Activated T-cell treated with anti-CD3 and anti-CD28 coated beads, Interleukin-2, amount 50 U/mL, for 72 hours (primary cell): ENCODE measurements at regions not wholly inside any gene's neighbourhood (a gene's known extent, or its start where the extent isn't known, plus 50 kb on each side); places are given as distances from the start of the nearest gene placed in this dataset.

Experiments
- ATAC-seq, 2 donors: fragments of 150-1000 bp; cut with Tn5 transposase; replicated peaks in 1 of 2; 2 replicates each; pipeline ENCODE4 v1.10.0; 2021; ENCODE audit warnings: moderate library complexity in 2 of 2, mild to moderate bottlenecking in 1 of 2
- DNase-seq, 2 donors: peaks; one replicate each; pipeline ENCODE4 v3.0.0; 2021 to 2022; ENCODE audit warnings: mixed read lengths in 1 of 2
- H3K27ac Mint-ChIP-seq: one replicate; pipeline ENCODE4 v1.8.0; 2022; ENCODE audit warnings: mild to moderate bottlenecking, moderate library complexity, mixed read lengths
- H3K27me3 Mint-ChIP-seq: one replicate; pipeline ENCODE4 v1.8.0; 2022; ENCODE audit warnings: low read depth, mixed read lengths
- H3K36me3 Mint-ChIP-seq, 2 donors: one replicate each; pipeline ENCODE4 v1.8.0; 2022; ENCODE audit warnings: mixed read lengths in 2 of 2, mild to moderate bottlenecking in 1 of 2; ENCODE audit not compliant: insufficient read depth in 2 of 2
- H3K4me1 Mint-ChIP-seq: one replicate; pipeline ENCODE4 v1.8.0; 2022; ENCODE audit warnings: low read depth, mixed read lengths
- H3K4me3 Mint-ChIP-seq, 2 donors: one replicate each; pipeline ENCODE4 v1.8.0; 2022; ENCODE audit warnings: mild to moderate bottlenecking in 2 of 2, mixed read lengths in 2 of 2, moderate library complexity in 2 of 2
- H3K9me3 Mint-ChIP-seq, 2 donors: one replicate each; pipeline ENCODE4 v1.8.0; 2022; ENCODE audit warnings: mixed read lengths in 2 of 2

- no peak overlapping the region for H3K4me3 Mint-ChIP-seq
- no peak for ATAC-seq
- no peaks in the 10 kb centered on the region for H3K36me3 Mint-ChIP-seq
- H3K27ac Mint-ChIP-seq: no peak overlapping the region
- H3K4me1 Mint-ChIP-seq: no peaks in the 10 kb centered on the region
- no peaks in the 10 kb centered on the region for H3K9me3 Mint-ChIP-seq
- H3K27me3 Mint-ChIP-seq: no peaks in the 10 kb centered on the region
- no peak for DNase-seq
Measured at GRCh38 chr6:167453082-167453446, 128.2 kb downstream of the TTLL2 start.

- no peaks in the 10 kb centered on the region for H3K9me3 Mint-ChIP-seq
- H3K4me3 Mint-ChIP-seq: no peak overlapping the region
- H3K27me3 Mint-ChIP-seq: peaks cover 4% of the 10 kb centered on the region
- H3K27ac Mint-ChIP-seq: no peak overlapping the region
- ATAC-seq: no peak
- H3K36me3 Mint-ChIP-seq: no peaks in the 10 kb centered on the region
- no peak for DNase-seq
- no peaks in the 10 kb centered on the region for H3K4me1 Mint-ChIP-seq
Measured at GRCh38 chr6:167454003-167454402, 129.1 kb downstream of the TTLL2 start.

DNA sequence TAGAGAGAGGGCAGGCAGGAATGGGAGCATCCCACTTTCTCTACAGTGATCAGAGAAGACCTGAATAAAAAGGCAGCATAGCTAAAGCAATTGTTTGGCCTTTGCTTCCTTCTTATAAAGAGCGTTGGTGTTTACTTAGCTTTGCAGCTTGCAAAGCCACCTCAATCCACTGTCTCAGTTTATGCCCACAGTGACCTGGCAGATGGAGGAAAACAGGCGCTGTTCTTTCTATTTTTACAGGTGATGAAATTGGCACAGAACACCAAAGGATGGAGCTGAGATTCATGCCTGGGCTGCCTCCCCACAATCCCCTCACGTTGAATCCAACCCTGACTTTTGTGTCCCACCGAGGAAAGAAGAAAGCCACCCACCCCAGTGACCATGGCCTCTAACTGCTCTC is 130.5 kb downstream of the TTLL2 start:
- peaks cover 11% of the 10 kb centered on the region for H3K27me3 Mint-ChIP-seq
- DNase-seq: no peak
- no peaks in the 10 kb centered on the region for H3K4me1 Mint-ChIP-seq
- H3K27ac Mint-ChIP-seq: no peak overlapping the region
- no peak for ATAC-seq
- H3K36me3 Mint-ChIP-seq: no peaks in the 10 kb centered on the region
- H3K9me3 Mint-ChIP-seq: no peaks in the 10 kb centered on the region
- no peak overlapping the region for H3K4me3 Mint-ChIP-seq

GRCh38 chr6:167462514-167463312 is 137.8 kb downstream of the TTLL2 start:
- Mint-ChIP-seq H3K27me3 (peaks cover 30% of the 10 kb centered on the region), H3K4me3 (no peak overlapping the region), H3K4me1 (no peaks in the 10 kb centered on the region), H3K36me3 (no peaks in the 10 kb centered on the region), H3K27ac (no peak overlapping the region), H3K9me3 (no peaks in the 10 kb centered on the region)
- DNase-seq (no peak), ATAC-seq (no peak)

- H3K27me3 Mint-ChIP-seq: peaks cover 28% of the 10 kb centered on the region
- no peak overlapping the region for H3K4me3 Mint-ChIP-seq
- DNase-seq: no peak
- ATAC-seq: no peak
- no peaks in the 10 kb centered on the region for H3K36me3 Mint-ChIP-seq
- no peak overlapping the region for H3K27ac Mint-ChIP-seq
- H3K4me1 Mint-ChIP-seq: peaks cover 6% of the 10 kb centered on the region
- H3K9me3 Mint-ChIP-seq: no peaks in the 10 kb centered on the region
Measured at GRCh38 chr6:167464177-167464576, 139.3 kb downstream of the TTLL2 start.

DNA sequence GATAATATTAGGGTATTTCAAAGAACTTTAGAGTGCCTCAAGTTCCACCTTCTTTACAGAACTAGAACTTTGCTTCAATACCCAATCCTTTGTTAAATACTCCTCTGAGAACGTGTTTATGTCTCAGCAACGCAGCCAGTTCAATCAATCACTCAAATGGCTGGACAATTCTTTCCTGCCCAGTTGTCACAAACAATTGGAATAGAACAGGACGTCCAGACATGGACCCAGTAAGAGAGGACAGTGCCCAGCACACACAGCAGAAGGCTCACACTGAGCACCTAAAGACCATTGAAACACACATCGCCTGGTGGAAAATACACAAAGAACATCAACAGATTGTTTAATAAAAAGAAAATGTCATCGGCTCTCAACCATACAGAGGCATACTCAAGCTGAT is 140.6 kb downstream of the TTLL2 start:
- DNase-seq (no peak), ATAC-seq (no peak)
- Mint-ChIP-seq H3K36me3 (no peaks in the 10 kb centered on the region), H3K27ac (no peak overlapping the region), H3K9me3 (no peaks in the 10 kb centered on the region), H3K27me3 (peaks cover 22% of the 10 kb centered on the region), H3K4me3 (no peak overlapping the region), H3K4me1 (peaks cover 7% of the 10 kb centered on the region)

DNA sequence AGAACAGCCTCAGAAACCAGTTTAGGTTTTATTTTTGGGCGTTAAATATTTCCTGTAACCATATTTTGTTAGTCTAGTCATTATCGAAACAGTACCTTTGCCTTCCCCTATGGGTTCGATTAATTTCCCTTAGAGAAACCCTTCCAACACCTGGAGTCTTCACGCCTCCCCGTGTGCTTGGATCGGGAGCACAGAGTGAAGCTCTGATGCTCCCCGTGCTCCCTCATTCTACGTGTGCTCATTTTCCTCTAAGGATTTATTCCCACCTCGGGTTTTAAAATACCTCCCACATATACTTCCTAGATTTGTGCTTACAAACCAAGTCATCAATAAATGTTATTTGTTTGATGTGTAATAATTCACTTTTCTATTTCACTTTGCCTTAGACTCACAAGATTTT is 142.4 kb downstream of the TTLL2 start:
- Mint-ChIP-seq H3K9me3 (no peaks in the 10 kb centered on the region), H3K36me3 (no peaks in the 10 kb centered on the region), H3K4me3 (no peak overlapping the region), H3K27ac (no peak overlapping the region), H3K27me3 (peaks cover 16% of the 10 kb centered on the region), H3K4me1 (peaks cover 7% of the 10 kb centered on the region)
- DNase-seq: no peak
- ATAC-seq: no peak

DNA sequence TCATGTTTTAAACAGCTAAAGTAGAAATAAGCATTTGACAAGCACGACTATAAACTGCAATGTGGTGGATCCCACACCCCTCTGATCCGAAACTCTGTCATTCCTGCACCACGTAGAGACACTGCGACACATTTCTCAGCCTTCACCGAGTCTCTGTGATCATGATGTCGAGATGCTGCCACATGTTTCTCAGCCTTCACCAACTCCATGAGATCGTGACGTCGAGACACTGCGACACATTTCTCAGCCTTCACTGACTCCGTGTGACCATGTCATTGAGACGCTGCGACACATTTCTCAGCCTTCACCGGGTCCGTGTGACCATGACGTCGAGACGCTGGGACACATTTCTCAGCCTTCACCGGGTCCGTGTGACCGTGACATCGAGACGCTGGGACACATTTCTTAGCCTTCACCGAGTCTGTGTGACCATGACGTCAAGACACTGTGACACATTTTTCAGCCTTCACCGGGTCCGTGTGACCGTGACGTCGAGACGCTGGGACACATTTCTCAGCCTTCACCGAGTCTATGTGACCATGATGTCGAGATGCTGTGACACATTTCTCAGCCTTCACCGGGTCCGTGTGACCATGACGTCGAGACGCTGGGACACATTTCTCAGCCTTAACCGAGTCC is 143.0 kb downstream of the TTLL2 start:
- no peak for ATAC-seq
- Mint-ChIP-seq H3K4me3 (no peak overlapping the region), H3K36me3 (no peaks in the 10 kb centered on the region), H3K27ac (no peak overlapping the region), H3K4me1 (peaks cover 7% of the 10 kb centered on the region), H3K9me3 (no peaks in the 10 kb centered on the region), H3K27me3 (peaks cover 16% of the 10 kb centered on the region)
- no peak for DNase-seq

GRCh38 chr6:167469101-167469500 is 144.2 kb downstream of the TTLL2 start:
- ATAC-seq (no peak), DNase-seq (no peak)
- no peaks in the 10 kb centered on the region for H3K36me3 Mint-ChIP-seq
- no peaks in the 10 kb centered on the region for H3K9me3 Mint-ChIP-seq
- no peak overlapping the region for H3K27ac Mint-ChIP-seq
- H3K27me3 Mint-ChIP-seq: peaks cover 16% of the 10 kb centered on the region
- H3K4me1 Mint-ChIP-seq: peaks cover 7% of the 10 kb centered on the region
- H3K4me3 Mint-ChIP-seq: no peak overlapping the region

DNA sequence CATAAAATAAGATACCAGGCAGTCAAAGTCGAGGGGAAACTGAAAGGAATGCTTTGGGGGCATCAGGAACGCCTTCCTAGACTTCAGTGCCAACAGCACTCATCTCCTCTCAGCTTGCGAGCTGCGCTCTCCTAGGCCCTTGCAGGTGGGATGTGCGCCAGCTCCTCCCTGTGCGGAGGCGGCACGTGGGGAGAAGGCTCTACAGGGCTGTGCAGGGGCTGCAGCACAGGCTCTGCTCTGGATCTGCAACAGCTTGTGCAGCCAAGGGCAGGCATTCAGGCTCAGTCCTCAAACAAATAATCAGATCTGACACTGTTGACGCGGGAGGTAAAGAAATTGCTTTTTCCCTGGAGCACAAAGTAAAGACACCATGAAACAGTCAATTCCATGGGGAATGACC is 144.8 kb downstream of the TTLL2 start:
- Mint-ChIP-seq H3K36me3 (no peaks in the 10 kb centered on the region), H3K27ac (no peak overlapping the region), H3K27me3 (peaks cover 11% of the 10 kb centered on the region), H3K4me1 (peaks cover 7% of the 10 kb centered on the region), H3K9me3 (no peaks in the 10 kb centered on the region), H3K4me3 (no peak overlapping the region)
- ATAC-seq: no peak
- no peak for DNase-seq

DNA sequence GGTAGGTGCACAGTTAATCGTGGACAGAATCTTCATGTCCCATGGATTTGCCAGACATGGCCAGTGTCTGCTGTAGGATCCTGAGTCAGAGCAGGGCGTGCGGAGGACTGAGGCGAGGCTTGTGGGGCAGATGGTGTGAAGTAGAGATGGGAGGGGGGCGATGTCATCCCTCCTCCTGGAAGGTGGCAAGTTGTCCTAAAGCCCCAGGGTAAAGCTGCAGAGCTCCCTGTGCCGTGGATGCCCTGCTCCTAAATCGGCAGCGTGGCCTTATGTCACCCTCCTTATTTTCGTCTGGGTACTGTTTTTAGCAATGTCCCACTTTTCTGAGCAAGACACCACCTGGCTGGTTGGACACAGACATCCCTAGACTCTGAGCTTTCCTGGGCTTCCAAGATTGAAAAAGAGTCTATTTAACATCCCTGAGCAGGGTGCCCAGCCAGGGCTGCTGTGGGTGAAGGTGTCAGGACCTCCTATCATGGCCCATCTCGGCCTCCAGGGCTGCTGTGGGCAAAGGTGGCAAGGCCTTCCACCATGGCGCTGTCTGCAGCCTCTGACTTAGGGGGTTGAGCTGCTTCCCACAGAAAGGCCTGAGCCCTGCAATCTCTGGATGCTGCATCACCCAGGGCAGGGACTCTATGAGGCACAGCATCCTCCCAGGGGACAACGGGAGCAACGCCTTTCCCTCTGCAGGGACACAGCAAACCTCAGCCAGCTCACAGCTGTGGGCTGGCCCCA is 145.4 kb downstream of the TTLL2 start:
- H3K27ac Mint-ChIP-seq: no peak overlapping the region
- no peaks in the 10 kb centered on the region for H3K36me3 Mint-ChIP-seq
- H3K4me3 Mint-ChIP-seq: no peak overlapping the region
- DNase-seq: no peak
- peaks cover 11% of the 10 kb centered on the region for H3K27me3 Mint-ChIP-seq
- H3K4me1 Mint-ChIP-seq: peaks cover 7% of the 10 kb centered on the region
- no peaks in the 10 kb centered on the region for H3K9me3 Mint-ChIP-seq
- no peak for ATAC-seq

GRCh38 chr6:167470836-167471547 is 146.1 kb downstream of the TTLL2 start:
- ATAC-seq (no peak), DNase-seq (no peak)
- Mint-ChIP-seq H3K27ac (no peak overlapping the region), H3K27me3 (peaks cover 11% of the 10 kb centered on the region), H3K36me3 (no peaks in the 10 kb centered on the region), H3K9me3 (no peaks in the 10 kb centered on the region), H3K4me3 (no peak overlapping the region), H3K4me1 (peaks cover 7% of the 10 kb centered on the region)

DNA sequence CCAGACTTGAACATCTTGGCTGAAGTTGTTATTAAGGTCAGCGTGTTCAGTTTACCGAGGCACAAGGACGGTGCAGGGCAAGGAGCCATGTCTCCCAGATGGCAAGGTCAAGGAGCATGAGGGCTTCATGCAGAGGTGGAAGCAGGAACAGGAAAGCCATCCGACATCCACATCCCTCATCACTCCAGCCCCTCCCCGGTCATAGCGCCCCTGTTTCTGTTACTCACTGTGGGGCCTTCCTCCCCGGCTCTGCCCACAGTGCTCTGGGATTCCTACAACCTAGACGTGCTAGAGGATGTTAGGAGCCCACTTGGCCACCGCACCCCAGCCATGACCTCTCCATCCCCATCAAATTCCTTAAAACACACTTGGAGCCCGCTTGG is 146.7 kb downstream of the TTLL2 start:
- Mint-ChIP-seq H3K4me1 (peaks cover 7% of the 10 kb centered on the region), H3K9me3 (no peaks in the 10 kb centered on the region), H3K36me3 (no peaks in the 10 kb centered on the region), H3K27ac (no peak overlapping the region), H3K27me3 (peaks cover 11% of the 10 kb centered on the region), H3K4me3 (no peak overlapping the region)
- DNase-seq (no peak), ATAC-seq (no peak)
